Lower leg skin (tissue), 3 donors: ENCODE measurements at regions not wholly inside any gene's neighbourhood (a gene's known extent, or its start where the extent isn't known, plus 50 kb on each side); places are given as distances from the start of the nearest gene placed in this dataset.

Source experiments
- POLR2A ChIP-seq, 2 donors: fragments of 450-650 bp; IDR thresholded peaks; one replicate each; pipeline ENCODE4 v1.6.1; 2016 to 2017; ENCODE audit warnings: antibody characterized with exemption in 2 of 2, mild to moderate bottlenecking in 1 of 2, moderate library complexity in 1 of 2
- TF ChIP-seq, protein P1 (sequence below), 3 donors: fragments of 450-650 bp; IDR thresholded peaks; one replicate each; pipeline ENCODE4 v1.5.1; 2016; ENCODE audit warnings: antibody characterized with exemption in 3 of 3, mild to moderate bottlenecking in 3 of 3, moderate library complexity in 2 of 3

DNA sequence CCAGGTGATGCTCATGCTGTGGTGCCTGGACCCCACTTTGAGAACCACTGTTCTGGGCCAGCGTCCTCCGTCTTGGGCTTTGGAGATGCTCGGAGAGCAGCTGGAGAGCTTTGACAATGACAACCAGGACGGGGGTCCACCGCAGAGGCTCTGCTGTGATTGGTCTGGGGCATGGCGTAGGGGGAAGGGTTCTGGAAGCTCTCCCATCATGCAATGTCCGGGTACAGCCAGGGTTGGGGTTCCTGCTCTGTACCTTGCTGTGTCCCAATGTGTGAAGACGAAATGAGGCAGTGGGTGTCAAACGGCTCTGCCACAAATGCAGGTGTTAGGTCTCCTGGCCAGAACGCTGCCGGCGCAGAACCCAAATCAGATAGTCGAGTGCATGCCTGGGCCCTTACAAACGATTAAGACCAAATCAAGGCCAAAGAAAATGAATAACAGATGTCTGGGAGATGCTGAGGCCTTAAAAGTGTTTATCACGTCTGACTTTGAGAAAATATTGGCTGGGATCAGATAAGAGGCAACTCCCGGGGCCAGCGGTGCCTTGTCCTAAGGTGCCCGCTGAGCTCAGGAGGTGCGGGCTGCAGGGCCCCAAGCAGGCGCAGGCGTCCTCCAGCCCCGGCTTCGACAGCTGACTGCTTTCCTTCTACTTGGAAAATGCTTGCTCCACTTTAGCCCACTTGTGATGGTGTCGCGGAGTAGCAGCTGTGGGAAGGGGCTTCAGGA lies 117.2 kb downstream of the VAPA start:
- TF ChIP-seq, protein P1, sequence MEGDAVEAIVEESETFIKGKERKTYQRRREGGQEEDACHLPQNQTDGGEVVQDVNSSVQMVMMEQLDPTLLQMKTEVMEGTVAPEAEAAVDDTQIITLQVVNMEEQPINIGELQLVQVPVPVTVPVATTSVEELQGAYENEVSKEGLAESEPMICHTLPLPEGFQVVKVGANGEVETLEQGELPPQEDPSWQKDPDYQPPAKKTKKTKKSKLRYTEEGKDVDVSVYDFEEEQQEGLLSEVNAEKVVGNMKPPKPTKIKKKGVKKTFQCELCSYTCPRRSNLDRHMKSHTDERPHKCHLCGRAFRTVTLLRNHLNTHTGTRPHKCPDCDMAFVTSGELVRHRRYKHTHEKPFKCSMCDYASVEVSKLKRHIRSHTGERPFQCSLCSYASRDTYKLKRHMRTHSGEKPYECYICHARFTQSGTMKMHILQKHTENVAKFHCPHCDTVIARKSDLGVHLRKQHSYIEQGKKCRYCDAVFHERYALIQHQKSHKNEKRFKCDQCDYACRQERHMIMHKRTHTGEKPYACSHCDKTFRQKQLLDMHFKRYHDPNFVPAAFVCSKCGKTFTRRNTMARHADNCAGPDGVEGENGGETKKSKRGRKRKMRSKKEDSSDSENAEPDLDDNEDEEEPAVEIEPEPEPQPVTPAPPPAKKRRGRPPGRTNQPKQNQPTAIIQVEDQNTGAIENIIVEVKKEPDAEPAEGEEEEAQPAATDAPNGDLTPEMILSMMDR (IDR thresholded peaks at IDR 0.05): no peak
- TF ChIP-seq POLR2A (IDR thresholded peaks at IDR 0.05): no peak
